SK-N-SH (cell line): ENCODE measurements at regions not wholly inside any gene's neighbourhood (a gene's known extent, or its start where the extent isn't known, plus 50 kb on each side); places are given as distances from the start of the nearest gene placed in this dataset.

Source experiments
- CTCF ChIA-PET: fragments of 300-600, 350-600 bp; formaldehyde crosslinking; extraction: SDS; loops from one replicate; lab custom pipeline; 2021; lab: Yijun Ruan, JAX
- POLR2A ChIA-PET: fragments of 350-600 bp; sonication (Branson Sonifier 250); formaldehyde crosslinking; extraction: SDS; loops from one replicate; lab custom pipeline; 2020; ENCODE audit warnings: antibody characterized with exemption, inconsistent platforms; lab: Yijun Ruan, JAX
- DNase-seq: peaks from one replicate; pipeline ENCODE4 v3.0.0; 2012
- H2AFZ ChIP-seq: fragments of 200-600 bp; sonication (generic); 2 replicates; pipeline ENCODE4 v1.8.1; 2016; ENCODE audit warnings: antibody characterized with exemption, mild to moderate bottlenecking, low read depth
- H3F3A ChIP-seq: fragments of 200-600 bp; sonication (generic); replicated peaks from 2 replicates; pipeline ENCODE3; 2016; ENCODE audit warnings: antibody characterized with exemption, mild to moderate bottlenecking; ENCODE audit not compliant: insufficient read depth
- H3K27ac ChIP-seq, 2 experiments: fragments of 200-500 bp in 1 of 2; fragments of 200-600 bp in 1 of 2; sonication (Bioruptor generic) in 1 of 2; sonication (generic), shearing (Covaris generic) in 1 of 2; 2 replicates each; pipeline versions ENCODE4 v1.5.1 to v1.6.1; 2014 to 2016; ENCODE audit warnings: low read depth in 2 of 2, inconsistent platforms in 1 of 2, low read length in 1 of 2, mild to moderate bottlenecking in 1 of 2, mixed read lengths in 1 of 2
- H3K27me3 ChIP-seq: fragments of 200-600 bp; sonication (generic), shearing (Covaris generic); 2 replicates; pipeline ENCODE4 v1.6.1; 2016; ENCODE audit warnings: mixed run types; ENCODE audit not compliant: insufficient read depth
- H3K36me3 ChIP-seq, 2 experiments: fragments of 200-500 bp in 1 of 2; fragments of 200-600 bp in 1 of 2; sonication (Bioruptor generic) in 1 of 2; sonication (generic) in 1 of 2; replicated peaks in 1 of 2; 2 replicates each; pipeline versions ENCODE3 to v1.5.1; 2014 to 2016; ENCODE audit warnings: low read length in 1 of 2, mild to moderate bottlenecking in 1 of 2; ENCODE audit not compliant: insufficient read depth in 2 of 2, control insufficient read depth in 1 of 2
- H3K4me1 ChIP-seq, 2 experiments: fragments of 200-500 bp in 1 of 2; fragments of 200-600 bp in 1 of 2; sonication (Bioruptor generic) in 1 of 2; sonication (generic), shearing (Covaris generic) in 1 of 2; 2 replicates each; pipeline versions ENCODE4 v1.5.1 to v1.6.1; 2014 to 2016; ENCODE audit warnings: low read depth in 1 of 2, low read length in 1 of 2, mixed run types in 1 of 2; ENCODE audit not compliant: insufficient read depth in 2 of 2, control insufficient read depth in 1 of 2
- H3K4me2 ChIP-seq: fragments of 200-600 bp; sonication (generic), shearing (Covaris generic); 2 replicates; pipeline ENCODE4 v1.6.1; 2017; ENCODE audit warnings: mixed run types
- H3K4me3 ChIP-seq, 2 experiments: fragments of 200-500 bp in 1 of 2; fragments of 200-600 bp in 1 of 2; sonication (Bioruptor generic) in 1 of 2; sonication (generic), shearing (Covaris generic) in 1 of 2; 2 replicates each; pipeline versions ENCODE4 v1.5.1 to v1.8.1; 2014 to 2016; ENCODE audit warnings: low read depth in 2 of 2, inconsistent platforms in 1 of 2, low read length in 1 of 2, mild to moderate bottlenecking in 1 of 2, mixed read lengths in 1 of 2, moderate library complexity in 1 of 2
- H3K79me2 ChIP-seq: fragments of 200-600 bp; sonication (generic); 2 replicates; pipeline ENCODE4 v1.8.1; 2017; ENCODE audit warnings: mild to moderate bottlenecking; ENCODE audit not compliant: insufficient read depth
- H3K9ac ChIP-seq: fragments of 200-600 bp; sonication (generic); 2 replicates; pipeline ENCODE4 v1.6.1; 2017; ENCODE audit warnings: mixed run types
- H3K9me2 ChIP-seq: fragments of 200-600 bp; sonication (generic); 2 replicates; pipeline ENCODE4 v1.6.1; 2017; ENCODE audit warnings: mixed run types
- H3K9me3 ChIP-seq: fragments of 200-600 bp; sonication (generic); 2 replicates; pipeline ENCODE4 v1.6.1; 2017; ENCODE audit warnings: mixed run types, mild to moderate bottlenecking, moderate library complexity
- H4K20me1 ChIP-seq: fragments of 200-600 bp; sonication (generic); 2 replicates; pipeline ENCODE4 v1.6.1; 2017; ENCODE audit warnings: mild to moderate bottlenecking, mixed run types; ENCODE audit not compliant: insufficient read depth
- ELF1 ChIP-seq: IDR thresholded peaks from 2 replicates; pipeline ENCODE4 v1.4.0; 2012
- FOXJ3 ChIP-seq: sonication (generic); formaldehyde crosslinking; IDR thresholded peaks from 2 replicates; pipeline ENCODE4 v1.5.1; 2020; ENCODE audit warnings: mild to moderate bottlenecking, missing genetic modification reagents
- FOXM1 ChIP-seq: IDR thresholded peaks from 2 replicates; pipeline ENCODE4 v1.4.0; 2012; ENCODE audit warnings: low read depth, mild to moderate bottlenecking
- GABPA ChIP-seq: IDR thresholded peaks from 2 replicates; pipeline ENCODE4 v1.4.0; 2012; ENCODE audit warnings: low read depth, mild to moderate bottlenecking
- MEF2A ChIP-seq: IDR thresholded peaks from 2 replicates; pipeline ENCODE4 v1.4.0; 2012; ENCODE audit warnings: low read depth, borderline replicate concordance
- MXI1 ChIP-seq: IDR thresholded peaks from 2 replicates; pipeline ENCODE4 v1.6.1; 2012; ENCODE audit warnings: mild to moderate bottlenecking, low read depth, low read length, improper control_type of control experiment
- NFIC ChIP-seq: IDR thresholded peaks from 2 replicates; pipeline ENCODE4 v1.4.0; 2012; ENCODE audit warnings: borderline replicate concordance
- NRF1 ChIP-seq: IDR thresholded peaks from 2 replicates; pipeline ENCODE4 v1.6.1; 2012; ENCODE audit warnings: low read depth, mild to moderate bottlenecking, low read length
- POLR2AphosphoS5 ChIP-seq: IDR thresholded peaks from 2 replicates; pipeline ENCODE4 v1.6.1; 2012; ENCODE audit warnings: low read depth, low read length
- SIN3A ChIP-seq: IDR thresholded peaks from 2 replicates; pipeline ENCODE4 v1.6.1; 2012; ENCODE audit warnings: low read depth, mild to moderate bottlenecking, low read length, moderate library complexity, borderline replicate concordance
- WGBS: methylation state at CpG from one replicate; pipeline ENCODE4 v1.1.6; 2017; ENCODE audit warnings: low lambda C conversion rate; 5-methylcytosine and 5-hydroxymethylcytosine counted together
- TF ChIP-seq, protein P1 (sequence below): IDR thresholded peaks from 2 replicates; pipeline ENCODE4 v1.6.1; 2012; ENCODE audit warnings: mild to moderate bottlenecking, low read depth, low read length, moderate library complexity

DNA sequence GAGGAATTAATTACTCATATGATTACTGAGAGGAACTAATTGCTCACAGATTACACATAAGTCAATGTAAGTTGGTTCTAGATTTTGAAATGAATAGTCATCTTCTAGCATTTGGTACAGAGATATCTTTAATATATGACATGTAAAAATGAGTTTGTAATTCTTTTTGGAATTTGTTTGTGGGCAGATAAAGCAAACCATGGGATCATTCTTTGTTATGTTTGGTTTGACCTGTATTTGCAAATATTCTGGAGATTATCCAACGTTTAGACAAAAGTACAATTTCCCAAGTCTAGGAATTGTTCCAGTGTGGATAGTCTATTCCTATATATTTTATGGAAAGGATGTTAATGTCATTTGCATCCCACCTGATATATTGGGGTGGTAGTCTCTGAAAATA, 309.6 kb upstream of the EDNRB start:
- Histone ChIP-seq H3K4me2 (no peak overlapping the region), H3K9ac (no peak overlapping the region), H3K9me2 (no peaks in the 10 kb centered on the region), H4K20me1 (no peaks in the 10 kb centered on the region), H3F3A (no peaks in the 10 kb centered on the region), H2AFZ (no peak overlapping the region), H3K9me3 (no peaks in the 10 kb centered on the region), H3K36me3 (no peaks in the 10 kb centered on the region), H3K4me1 (no peaks in the 10 kb centered on the region), H3K27me3 (no peaks in the 10 kb centered on the region), H3K4me3 (no peak overlapping the region), H3K27ac (no peak overlapping the region), H3K79me2 (no peaks in the 10 kb centered on the region)
- 39% methylated on average over 1 of the region's 1 CpG for WGBS
- TF ChIP-seq GABPA (no peak), FOXJ3 (no peak), POLR2AphosphoS5 (no peak), NFIC (no peak), NRF1 (no peak), SIN3A (no peak), MEF2A (no peak), MXI1 (no peak), ELF1 (no peak)
- TF ChIP-seq, protein P1, sequence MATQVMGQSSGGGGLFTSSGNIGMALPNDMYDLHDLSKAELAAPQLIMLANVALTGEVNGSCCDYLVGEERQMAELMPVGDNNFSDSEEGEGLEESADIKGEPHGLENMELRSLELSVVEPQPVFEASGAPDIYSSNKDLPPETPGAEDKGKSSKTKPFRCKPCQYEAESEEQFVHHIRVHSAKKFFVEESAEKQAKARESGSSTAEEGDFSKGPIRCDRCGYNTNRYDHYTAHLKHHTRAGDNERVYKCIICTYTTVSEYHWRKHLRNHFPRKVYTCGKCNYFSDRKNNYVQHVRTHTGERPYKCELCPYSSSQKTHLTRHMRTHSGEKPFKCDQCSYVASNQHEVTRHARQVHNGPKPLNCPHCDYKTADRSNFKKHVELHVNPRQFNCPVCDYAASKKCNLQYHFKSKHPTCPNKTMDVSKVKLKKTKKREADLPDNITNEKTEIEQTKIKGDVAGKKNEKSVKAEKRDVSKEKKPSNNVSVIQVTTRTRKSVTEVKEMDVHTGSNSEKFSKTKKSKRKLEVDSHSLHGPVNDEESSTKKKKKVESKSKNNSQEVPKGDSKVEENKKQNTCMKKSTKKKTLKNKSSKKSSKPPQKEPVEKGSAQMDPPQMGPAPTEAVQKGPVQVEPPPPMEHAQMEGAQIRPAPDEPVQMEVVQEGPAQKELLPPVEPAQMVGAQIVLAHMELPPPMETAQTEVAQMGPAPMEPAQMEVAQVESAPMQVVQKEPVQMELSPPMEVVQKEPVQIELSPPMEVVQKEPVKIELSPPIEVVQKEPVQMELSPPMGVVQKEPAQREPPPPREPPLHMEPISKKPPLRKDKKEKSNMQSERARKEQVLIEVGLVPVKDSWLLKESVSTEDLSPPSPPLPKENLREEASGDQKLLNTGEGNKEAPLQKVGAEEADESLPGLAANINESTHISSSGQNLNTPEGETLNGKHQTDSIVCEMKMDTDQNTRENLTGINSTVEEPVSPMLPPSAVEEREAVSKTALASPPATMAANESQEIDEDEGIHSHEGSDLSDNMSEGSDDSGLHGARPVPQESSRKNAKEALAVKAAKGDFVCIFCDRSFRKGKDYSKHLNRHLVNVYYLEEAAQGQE: no peak
- ChIA-PET POLR2A (no interaction called here), CTCF (interaction anchor here (1.8 kb wide), 1 partner anchor 13 kb away, joined by 10 read pairs; no protein-coding TSS in a partner anchor)
- no peak for DNase-seq

DNA sequence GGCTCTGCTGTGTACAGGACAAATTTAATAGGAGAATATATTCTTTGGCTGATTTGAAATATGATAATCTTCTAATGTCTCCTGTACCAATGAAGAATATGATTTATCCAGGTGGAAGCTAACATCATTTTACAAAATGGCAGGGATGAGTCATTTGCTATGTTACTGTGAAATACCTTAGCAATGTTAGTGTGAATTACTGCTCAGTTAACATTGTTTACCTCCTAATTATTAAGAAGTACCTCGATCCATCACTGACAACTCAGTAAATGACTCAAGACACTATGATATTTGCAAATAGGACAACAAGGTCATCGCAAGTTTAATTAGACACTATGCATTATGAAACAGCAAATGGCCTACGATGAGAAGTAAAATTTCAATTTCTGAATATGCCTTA, 309.1 kb upstream of the EDNRB start:
- no peak overlapping the region for H3K9ac ChIP-seq
- ChIA-PET CTCF (no interaction called here), POLR2A (no interaction called here)
- no peak for TF ChIP-seq FOXM1
- H3K4me2 ChIP-seq: no peak overlapping the region
- H3K36me3 ChIP-seq: no peaks in the 10 kb centered on the region
- H3K4me3 ChIP-seq: no peak overlapping the region
- H4K20me1 ChIP-seq: no peaks in the 10 kb centered on the region
- no peaks in the 10 kb centered on the region for H3K27me3 ChIP-seq
- no peak for DNase-seq
- H3K79me2 ChIP-seq: no peaks in the 10 kb centered on the region
- 55% methylated on average over 3 of the region's 3 CpGs for WGBS
- no peak overlapping the region for H2AFZ ChIP-seq
- H3K9me2 ChIP-seq: no peaks in the 10 kb centered on the region
- H3K9me3 ChIP-seq: no peaks in the 10 kb centered on the region
- H3K27ac ChIP-seq: no peak overlapping the region
- H3K4me1 ChIP-seq: no peaks in the 10 kb centered on the region
- H3F3A ChIP-seq: no peaks in the 10 kb centered on the region
